HT1080 (cell line): ENCODE measurements at regions not wholly inside any gene's neighbourhood (a gene's known extent, or its start where the extent isn't known, plus 50 kb on each side); places are given as distances from the start of the nearest gene placed in this dataset.
"Not testable (repeated sequence)": the region's sequence is repeated elsewhere in the genome, so short reads cannot be mapped to it uniquely, and the experiment has no call there.

Experiments
- DNase-seq: peaks from one replicate; pipeline ENCODE4 v3.0.0-alpha.2; 2015; ENCODE audit warnings: low read depth

- no peak for DNase-seq
Observed at GRCh38 chr2:47728551-47728950, 54.4 kb upstream of the MSH6 start.

GRCh38 chr2:47727956-47728355, 55.0 kb upstream of the MSH6 start:
- DNase-seq, result no peak

GRCh38 chr2:47726978-47727377, 56.0 kb upstream of the MSH6 start:
- not testable (repeated sequence) for DNase-seq

- no peak for DNase-seq
Observed at GRCh38 chr2:47725808-47726207, 57.1 kb upstream of the MSH6 start.

- peak; percentile 74 for DNase-seq
Observed at GRCh38 chr2:47724221-47724981, 58.5 kb upstream of the MSH6 start.

GRCh38 chr2:47721296-47721695, 61.6 kb upstream of the MSH6 start:
- DNase-seq, result no peak

GRCh38 chr2:47720559-47720958, 62.4 kb upstream of the MSH6 start:
- no peak for DNase-seq

GRCh38 chr2:47720036-47720435, 62.9 kb upstream of the MSH6 start:
- DNase-seq, result no peak

- no peak for DNase-seq
Observed at GRCh38 chr2:47719099-47719498, 63.8 kb upstream of the MSH6 start.

- peak; percentile 11 for DNase-seq
Observed at GRCh38 chr2:47716307-47716706, 66.6 kb upstream of the MSH6 start.

- DNase-seq, result no peak
Observed at GRCh38 chr2:47715552-47715951, 67.4 kb upstream of the MSH6 start.

GRCh38 chr2:47708801-47709499, 74.0 kb upstream of the MSH6 start:
- DNase-seq, result no peak

- DNase-seq, result no peak
Observed at GRCh38 chr2:47704287-47704686, 78.7 kb upstream of the MSH6 start.

GRCh38 chr2:47699533-47700215, 83.3 kb upstream of the MSH6 start:
- no peak for DNase-seq

GRCh38 chr2:47698436-47698972, 84.4 kb upstream of the MSH6 start:
- not testable (repeated sequence) for DNase-seq

GRCh38 chr2:47697681-47698435, 85.1 kb upstream of the MSH6 start:
- DNase-seq, result not testable (repeated sequence)

GRCh38 chr2:47697000-47697601, 85.8 kb upstream of the MSH6 start:
- no peak for DNase-seq

GRCh38 chr2:47696478-47696831, 86.5 kb upstream of the MSH6 start:
- DNase-seq, result no peak

GRCh38 chr2:47695800-47696477, 87.0 kb upstream of the MSH6 start:
- no peak for DNase-seq

- DNase-seq, result not testable (repeated sequence)
Observed at GRCh38 chr2:47694451-47694850, 88.5 kb upstream of the MSH6 start.
